ENCODE measurements at regions not wholly inside any gene's neighbourhood (a gene's known extent, or its start where the extent isn't known, plus 50 kb on each side); places are given as distances from the start of the nearest gene placed in this dataset.

- Histone ChIP-seq H3K4me1 (no peaks in the 10 kb centered on the region), H3K4me3 (no peak overlapping the region), H3K27me3 (no peaks in the 10 kb centered on the region), H3K36me3 (no peaks in the 10 kb centered on the region), H3K27ac (no peak overlapping the region), H3K9me3 (no peaks in the 10 kb centered on the region)
- ATAC-seq = no peak
- no peak for DNase-seq
- TF ChIP-seq, protein P1, sequence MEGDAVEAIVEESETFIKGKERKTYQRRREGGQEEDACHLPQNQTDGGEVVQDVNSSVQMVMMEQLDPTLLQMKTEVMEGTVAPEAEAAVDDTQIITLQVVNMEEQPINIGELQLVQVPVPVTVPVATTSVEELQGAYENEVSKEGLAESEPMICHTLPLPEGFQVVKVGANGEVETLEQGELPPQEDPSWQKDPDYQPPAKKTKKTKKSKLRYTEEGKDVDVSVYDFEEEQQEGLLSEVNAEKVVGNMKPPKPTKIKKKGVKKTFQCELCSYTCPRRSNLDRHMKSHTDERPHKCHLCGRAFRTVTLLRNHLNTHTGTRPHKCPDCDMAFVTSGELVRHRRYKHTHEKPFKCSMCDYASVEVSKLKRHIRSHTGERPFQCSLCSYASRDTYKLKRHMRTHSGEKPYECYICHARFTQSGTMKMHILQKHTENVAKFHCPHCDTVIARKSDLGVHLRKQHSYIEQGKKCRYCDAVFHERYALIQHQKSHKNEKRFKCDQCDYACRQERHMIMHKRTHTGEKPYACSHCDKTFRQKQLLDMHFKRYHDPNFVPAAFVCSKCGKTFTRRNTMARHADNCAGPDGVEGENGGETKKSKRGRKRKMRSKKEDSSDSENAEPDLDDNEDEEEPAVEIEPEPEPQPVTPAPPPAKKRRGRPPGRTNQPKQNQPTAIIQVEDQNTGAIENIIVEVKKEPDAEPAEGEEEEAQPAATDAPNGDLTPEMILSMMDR (IDR thresholded peaks at IDR 0.05) = no peak
- no peak for FAIRE-seq
- intact Hi-C loops (cut with DNase I) = no loop called here
- WGBS, 2 donors = 61 to 67% methylated on average over 4 of the region's 4 CpGs
These were observed 204.4 kb downstream of the TDRD15 start for GRCh38 chr2:21328177-21328576.

GRCh38 chr2:21330786-21331391 lies 207.1 kb downstream of the TDRD15 start:
- Histone ChIP-seq H3K27me3 (no peaks in the 10 kb centered on the region), H3K4me1 (no peaks in the 10 kb centered on the region), H3K9me3 (no peaks in the 10 kb centered on the region), H3K36me3 (no peaks in the 10 kb centered on the region), H3K4me3 (no peak overlapping the region), H3K27ac (no peak overlapping the region)
- peak in 3 of 4 donors; percentile 25 to 66 (median 44) for ATAC-seq
- no peak for DNase-seq
- no peak for FAIRE-seq
- TF ChIP-seq, protein P1 (IDR thresholded peaks at IDR 0.05) = no peak
- WGBS, 2 donors = 23 to 30% methylated on average over 5 of the region's 5 CpGs
- intact Hi-C loops (cut with DNase I) = no loop called here

DNA sequence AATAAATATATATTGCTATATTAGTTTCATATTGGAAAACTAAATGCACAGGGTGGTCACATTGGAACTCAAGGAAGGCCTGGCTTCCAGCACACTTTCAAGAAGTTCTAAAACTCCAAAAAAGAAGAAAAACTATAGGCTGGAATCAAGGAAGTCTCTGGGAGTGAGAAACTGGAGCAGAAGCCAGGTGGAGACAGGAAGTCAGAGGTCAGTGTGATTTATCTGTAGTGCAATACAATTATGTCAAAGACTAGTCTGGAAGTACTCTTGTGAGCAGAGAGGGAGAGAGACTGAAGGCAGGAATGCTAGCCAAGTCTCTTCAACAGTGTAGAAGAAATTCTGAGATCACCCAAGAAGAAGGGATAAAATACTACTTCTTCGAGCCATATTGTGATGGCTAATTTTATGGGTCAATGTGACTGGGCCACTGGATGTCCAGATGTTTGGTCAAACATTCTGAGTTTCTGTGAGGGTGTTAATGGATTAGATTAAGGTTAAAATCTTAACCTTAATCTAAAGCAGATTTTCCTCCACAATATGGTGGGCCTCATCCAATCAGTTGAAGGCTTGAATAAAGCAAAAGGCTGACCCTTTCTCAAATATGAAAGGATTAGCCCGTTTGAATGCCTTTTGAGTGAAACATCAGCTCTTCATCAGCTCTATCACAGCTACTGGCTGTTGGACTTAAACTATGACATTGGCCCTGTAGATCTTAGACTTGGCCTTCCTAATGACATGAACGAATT lies 208.0 kb downstream of the TDRD15 start:
- DNase-seq (no peak), FAIRE-seq (no peak), ATAC-seq (no peak)
- 73 to 84% methylated on average over 3 of the region's 3 CpGs for WGBS, 2 donors
- TF ChIP-seq, protein P1 (IDR thresholded peaks at IDR 0.05) = no peak
- Histone ChIP-seq H3K36me3 (no peaks in the 10 kb centered on the region), H3K9me3 (no peaks in the 10 kb centered on the region), H3K4me1 (no peaks in the 10 kb centered on the region), H3K27me3 (no peaks in the 10 kb centered on the region), H3K4me3 (no peak overlapping the region), H3K27ac (no peak overlapping the region)
- intact Hi-C loops (cut with DNase I) = no loop called here

DNA sequence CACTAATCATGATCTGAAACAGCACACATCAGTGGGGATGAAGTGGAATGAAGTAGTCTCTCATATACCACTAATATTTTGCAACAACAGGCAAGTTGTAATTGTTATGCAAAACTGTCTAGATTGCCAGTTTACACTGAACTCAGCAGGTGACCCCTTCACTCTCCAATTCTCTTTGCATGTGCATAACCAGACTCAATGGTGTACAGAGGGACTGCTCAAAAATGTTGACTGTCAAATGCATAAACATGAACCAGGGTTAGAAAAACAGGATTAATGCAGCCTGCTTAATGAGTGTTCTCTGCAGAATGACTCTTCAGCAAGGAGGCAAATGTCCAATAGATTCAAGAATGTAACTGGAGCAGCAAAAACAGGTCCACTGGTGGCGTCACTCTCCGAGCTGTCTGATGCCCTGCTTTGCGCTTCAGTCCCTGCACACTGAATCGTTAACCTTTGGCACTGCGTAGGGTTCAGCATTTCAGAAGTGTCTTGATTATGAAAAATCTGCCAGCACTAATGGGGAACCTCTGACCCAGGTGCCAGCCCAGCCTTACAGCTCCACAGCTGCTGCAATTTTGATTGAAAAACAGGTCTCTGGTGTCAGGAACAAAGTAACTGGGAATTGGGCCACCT lies 209.3 kb downstream of the TDRD15 start:
- Histone ChIP-seq H3K27ac (no peak overlapping the region), H3K4me1 (no peaks in the 10 kb centered on the region), H3K4me3 (no peak overlapping the region), H3K9me3 (no peaks in the 10 kb centered on the region), H3K27me3 (no peaks in the 10 kb centered on the region), H3K36me3 (no peaks in the 10 kb centered on the region)
- ATAC-seq = peak in 1 of 4 donors; percentile 31
- intact Hi-C loops (cut with DNase I) = no loop called here
- FAIRE-seq = no peak
- DNase-seq = no peak
- WGBS, 2 donors = 36 to 43% methylated on average over 5 of the region's 5 CpGs
- TF ChIP-seq, protein P1 (IDR thresholded peaks at IDR 0.05) = no peak

Data from pancreas (tissue), 10 donors.